Spleen (tissue), 11 donors: ENCODE measurements at regions not wholly inside any gene's neighbourhood (a gene's known extent, or its start where the extent isn't known, plus 50 kb on each side); places are given as distances from the start of the nearest gene placed in this dataset.
A peak's percentile ranks its signal among the peaks of the same experiment; 100 is the strongest.

ENCODE experiments used
- DNase-seq: peaks from one replicate; pipeline ENCODE4 v3.0.0-alpha.2; 2020
- H3K27ac ChIP-seq, 8 donors: fragments of 200-600 bp; sonication (generic) in 7 of 8; 1 replicate in 4 of 8; 2 replicates in 4 of 8; pipeline versions ENCODE4 v1.5.0 to v1.8.0; 2016 to 2021; ENCODE audit warnings: inconsistent platforms in 4 of 8, mild to moderate bottlenecking in 4 of 8, moderate library complexity in 1 of 8
- H3K27me3 ChIP-seq, 7 donors: fragments of 200-600 bp; sonication (generic) in 6 of 7; replicated peaks in 1 of 7; 1 replicate in 4 of 7; 2 replicates in 3 of 7; pipeline versions ENCODE4 v1.5.0 to v1.8.0; 2016 to 2021; ENCODE audit warnings: inconsistent platforms in 3 of 7, mild to moderate bottlenecking in 1 of 7
- H3K36me3 ChIP-seq, 6 donors: fragments of 200-600 bp; sonication (generic) in 5 of 6; 1 replicate in 4 of 6; 2 replicates in 2 of 6; pipeline versions ENCODE4 v1.5.0 to v1.8.0; 2016 to 2021; ENCODE audit warnings: inconsistent platforms in 2 of 6
- H3K4me1 ChIP-seq, 6 donors: fragments of 200-600 bp; sonication (generic) in 5 of 6; 1 replicate in 3 of 6; 2 replicates in 3 of 6; pipeline versions ENCODE4 v1.5.0 to v1.8.0; 2016 to 2021; ENCODE audit warnings: inconsistent platforms in 3 of 6
- H3K4me3 ChIP-seq, 8 donors: fragments of 200-600 bp; sonication (generic) in 7 of 8; 1 replicate in 4 of 8; 2 replicates in 4 of 8; pipeline versions ENCODE4 v1.5.0 to v1.8.0; 2016 to 2021; ENCODE audit warnings: inconsistent platforms in 4 of 8, mild to moderate bottlenecking in 4 of 8, moderate library complexity in 2 of 8
- H3K9me3 ChIP-seq, 8 donors: fragments of 200-600 bp; sonication (generic) in 7 of 8; 1 replicate in 4 of 8; 2 replicates in 4 of 8; pipeline versions ENCODE4 v1.5.0 to v1.8.0; 2016 to 2021; ENCODE audit warnings: inconsistent platforms in 4 of 8
- CTCF ChIP-seq, 11 experiments: fragments of 200-600 bp in 7 of 11; fragments of 450-650 bp in 4 of 11; sonication (generic) in 4 of 11; IDR thresholded peaks in 8 of 11; conservative IDR thresholded peaks in 3 of 11; 1 replicate in 7 of 11; 2 replicates in 4 of 11; pipeline versions ENCODE4 v1.4.0 to v1.8.0; 2016 to 2021; ENCODE audit warnings: antibody characterized with exemption in 11 of 11, inconsistent platforms in 4 of 11, mild to moderate bottlenecking in 1 of 11
- POLR2A ChIP-seq, 3 donors: fragments of 450-650 bp; IDR thresholded peaks; one replicate each; pipeline ENCODE4 v1.5.1; 2017; ENCODE audit warnings: antibody characterized with exemption in 3 of 3, mild to moderate bottlenecking in 1 of 3
- POLR2AphosphoS5 ChIP-seq, 3 donors: sonication (generic); formaldehyde crosslinking; IDR thresholded peaks; one replicate each; pipeline ENCODE4 v1.5.1; 2017; ENCODE audit warnings: antibody characterized with exemption in 3 of 3
- WGBS, 5 donors: extraction: QIAGEN DNeasy Blood & Tissue Kit in 3 of 5; methylation state at CpG; one replicate each; pipeline versions ENCODE4 v1.1.5 to v1.1.7; 2013 to 2018; 5-methylcytosine and 5-hydroxymethylcytosine counted together
- intact Hi-C: fragments of 100-400 bp; cut with DNase I; formaldehyde crosslinking; loops from one replicate; pipeline ENCODE4 v1.15.0; 2023; ENCODE audit warnings: low total_unique reads
- donor health status: healthy with polysubstance abuse.
- donor health status: DM: no; HTN: no; CAD: no; lungs with moderate emphysema.
- donor health status: DM: no; HTN: no; CAD: no.
- donor health status: Bipolar disorder and iron deficiency.
- donor health status: healthy.
- donor health status: DM: no; HTN: no; CAD: no.
- donor health status: DM: yes; HTN: yes; CAD: no.

DNA sequence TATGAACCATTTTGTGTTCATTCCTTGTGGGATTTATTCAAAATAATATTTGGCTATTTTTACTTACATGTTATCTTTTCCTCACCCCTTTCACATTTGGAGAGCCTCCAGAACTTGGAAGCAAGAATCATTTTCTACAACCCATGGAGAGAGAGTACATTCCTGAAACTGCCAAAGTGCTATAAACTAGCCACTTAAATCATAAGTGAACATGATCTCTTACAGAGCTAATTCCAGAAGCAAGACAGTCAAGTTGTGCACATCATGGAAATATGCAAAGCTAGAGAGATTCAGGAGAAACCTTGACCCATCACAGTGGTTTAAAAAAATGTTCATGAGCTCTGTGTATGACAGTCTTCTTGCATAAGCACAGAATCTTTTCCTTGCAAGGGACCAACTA is 883.6 kb upstream of the C9orf72 start:
- intact Hi-C loops = no loop called here
- H3K27me3 ChIP-seq = no peaks in the 10 kb centered on the region
- no peak overlapping the region for H3K27ac ChIP-seq
- H3K36me3 ChIP-seq = no peaks in the 10 kb centered on the region
- DNase-seq = no peak
- no peaks in the 10 kb centered on the region for H3K4me1 ChIP-seq
- TF ChIP-seq CTCF (IDR thresholded peaks at IDR 0.05 in 8 of 11, conservative IDR thresholded peaks at IDR 0.05 in 3 of 11) = no peak
- TF ChIP-seq POLR2AphosphoS5 (IDR thresholded peaks at IDR 0.05) = no peak
- no peak for TF ChIP-seq POLR2A (IDR thresholded peaks at IDR 0.05)
- no peaks in the 10 kb centered on the region for H3K9me3 ChIP-seq
- H3K4me3 ChIP-seq = no peak overlapping the region

DNA sequence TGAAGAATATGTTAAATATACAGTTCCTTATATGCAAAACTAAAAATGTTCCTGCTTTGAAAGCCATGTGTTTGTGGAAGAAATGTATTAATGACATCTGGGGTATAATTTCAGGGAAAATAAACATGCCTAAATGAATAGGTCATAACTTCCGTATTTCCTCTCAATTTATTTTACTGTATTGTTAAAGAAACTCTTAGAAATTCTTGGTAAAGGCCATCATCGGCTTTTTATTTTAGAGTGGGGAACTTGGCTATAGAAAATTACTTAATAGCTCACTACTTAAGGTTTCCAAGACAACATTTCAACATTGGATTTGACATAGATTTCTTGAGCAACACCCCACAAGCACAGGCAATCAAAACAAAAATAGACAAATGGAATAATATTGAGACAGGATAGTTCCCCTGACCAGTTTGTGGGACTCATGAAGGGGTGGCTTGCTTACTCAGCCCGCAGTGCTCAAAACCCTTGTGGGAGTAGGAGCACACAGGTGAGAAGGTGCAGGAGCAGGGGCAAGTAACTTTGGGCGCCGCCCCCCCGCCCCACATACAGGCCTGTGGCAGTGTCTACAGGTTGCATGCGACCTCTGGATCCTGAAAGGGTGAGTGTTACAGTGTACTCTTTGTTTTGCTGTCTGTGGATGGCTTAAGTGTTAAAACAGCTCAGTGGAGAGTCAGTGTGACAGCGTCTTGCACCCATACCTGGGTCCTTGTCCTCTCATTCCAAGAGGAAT is 891.4 kb upstream of the C9orf72 start:
- H3K27ac ChIP-seq = no peak overlapping the region
- TF ChIP-seq POLR2A (IDR thresholded peaks at IDR 0.05) (no peak), CTCF (IDR thresholded peaks at IDR 0.05 in 8 of 11, conservative IDR thresholded peaks at IDR 0.05 in 3 of 11) (no peak), POLR2AphosphoS5 (IDR thresholded peaks at IDR 0.05) (no peak)
- H3K36me3 ChIP-seq = no peaks in the 10 kb centered on the region
- no peak overlapping the region for H3K4me3 ChIP-seq
- 83 to 90% (median 86%) methylated on average over 8 of the region's 8 CpGs for WGBS, 5 donors
- H3K27me3 ChIP-seq = no peaks in the 10 kb centered on the region
- intact Hi-C loops = no loop called here
- H3K9me3 ChIP-seq = peaks cover 0 to 48% (median 24%) of the 10 kb centered on the region in 8 donors
- peak; percentile 44 for DNase-seq
- H3K4me1 ChIP-seq = no peaks in the 10 kb centered on the region

- H3K9me3 ChIP-seq = peaks cover 0 to 41% (median 26%) of the 10 kb centered on the region in 8 donors
- 61 to 72% (median 68%) methylated on average over 2 of the region's 2 CpGs for WGBS, 5 donors
- no peak overlapping the region for H3K27ac ChIP-seq
- intact Hi-C loops = no loop called here
- H3K4me3 ChIP-seq = no peak overlapping the region
- TF ChIP-seq CTCF (IDR thresholded peaks at IDR 0.05 in 8 of 11, conservative IDR thresholded peaks at IDR 0.05 in 3 of 11) = no peak
- no peak for TF ChIP-seq POLR2AphosphoS5 (IDR thresholded peaks at IDR 0.05)
- TF ChIP-seq POLR2A (IDR thresholded peaks at IDR 0.05) = no peak
- H3K36me3 ChIP-seq = no peaks in the 10 kb centered on the region
- no peak for DNase-seq
- no peaks in the 10 kb centered on the region for H3K4me1 ChIP-seq
- no peaks in the 10 kb centered on the region for H3K27me3 ChIP-seq
These were observed 898.0 kb upstream of the C9orf72 start for GRCh38 chr9:28471261-28471660.

DNA sequence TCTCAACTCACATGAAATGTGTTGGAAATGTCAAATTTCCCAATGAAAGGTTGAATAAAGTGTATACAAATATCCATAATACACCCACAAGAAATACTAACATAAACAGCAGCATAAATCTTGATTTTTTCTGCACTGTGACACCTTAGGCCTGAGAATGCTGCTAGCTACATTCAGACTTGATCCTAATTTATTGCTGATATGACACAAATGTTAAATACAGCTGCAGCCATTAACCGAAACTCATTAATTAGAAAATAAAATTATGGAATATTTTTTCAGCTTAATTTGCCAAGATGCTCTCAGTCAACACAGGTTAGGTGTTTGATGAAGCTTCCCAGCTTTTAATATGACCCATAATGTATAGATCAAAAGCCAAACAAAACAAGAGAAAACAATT is 914.3 kb upstream of the C9orf72 start:
- intact Hi-C loops = no loop called here
- TF ChIP-seq CTCF (IDR thresholded peaks at IDR 0.05 in 8 of 11, conservative IDR thresholded peaks at IDR 0.05 in 3 of 11) = no peak
- no peaks in the 10 kb centered on the region for H3K4me1 ChIP-seq
- no peak overlapping the region for H3K27ac ChIP-seq
- no peak for DNase-seq
- no peaks in the 10 kb centered on the region for H3K27me3 ChIP-seq
- H3K4me3 ChIP-seq = no peak overlapping the region
- H3K36me3 ChIP-seq = no peaks in the 10 kb centered on the region
- H3K9me3 ChIP-seq = peaks cover 0 to 9% (median 0%) of the 10 kb centered on the region in 8 donors
- WGBS, 5 donors = 76 to 89% (median 82%) methylated on average over 1 of the region's 1 CpG
